ENCODE measurements at regions not wholly inside any gene's neighbourhood (a gene's known extent, or its start where the extent isn't known, plus 50 kb on each side); places are given as distances from the start of the nearest gene placed in this dataset.

DNA sequence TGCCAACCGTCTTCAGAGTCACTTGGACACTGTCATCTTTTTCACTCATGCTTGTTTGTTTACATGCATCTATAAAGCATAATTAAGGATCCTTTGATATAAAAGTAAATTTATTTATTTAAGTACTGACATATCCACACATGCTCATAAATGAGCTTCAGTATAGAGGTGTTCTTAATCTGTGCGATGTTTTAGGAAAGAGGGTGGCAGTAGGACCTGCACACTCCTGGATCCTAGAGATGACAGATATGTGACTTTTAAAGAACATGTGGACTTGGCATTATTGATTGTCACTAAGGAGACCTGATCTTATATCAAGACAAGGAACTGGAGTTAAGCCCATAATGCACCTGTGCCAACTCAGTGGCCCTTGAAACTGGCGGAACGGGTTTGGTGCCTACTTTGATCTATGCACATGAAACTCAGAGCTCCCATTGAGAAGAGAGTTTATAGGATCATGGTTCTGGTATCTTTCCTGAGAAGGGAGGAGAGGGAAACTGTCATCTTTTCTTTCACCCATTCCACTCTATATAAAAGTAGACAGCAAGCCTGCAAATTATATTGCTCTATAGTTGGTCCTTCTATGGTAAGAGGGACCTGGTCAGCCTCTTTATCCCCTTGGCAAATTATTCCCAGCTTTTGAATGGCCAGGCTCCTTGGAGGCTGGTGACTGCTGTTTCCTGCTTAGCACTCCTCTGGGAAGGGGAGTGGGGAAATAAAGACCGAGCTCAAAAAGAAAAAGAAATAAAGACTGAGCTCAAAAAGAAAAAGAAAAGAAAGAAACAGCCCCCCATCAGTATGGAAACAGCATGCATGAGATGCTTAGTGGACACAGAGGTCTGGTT lies 57.8 kb upstream of the LIFR start:
- TF ChIP-seq, protein P1, sequence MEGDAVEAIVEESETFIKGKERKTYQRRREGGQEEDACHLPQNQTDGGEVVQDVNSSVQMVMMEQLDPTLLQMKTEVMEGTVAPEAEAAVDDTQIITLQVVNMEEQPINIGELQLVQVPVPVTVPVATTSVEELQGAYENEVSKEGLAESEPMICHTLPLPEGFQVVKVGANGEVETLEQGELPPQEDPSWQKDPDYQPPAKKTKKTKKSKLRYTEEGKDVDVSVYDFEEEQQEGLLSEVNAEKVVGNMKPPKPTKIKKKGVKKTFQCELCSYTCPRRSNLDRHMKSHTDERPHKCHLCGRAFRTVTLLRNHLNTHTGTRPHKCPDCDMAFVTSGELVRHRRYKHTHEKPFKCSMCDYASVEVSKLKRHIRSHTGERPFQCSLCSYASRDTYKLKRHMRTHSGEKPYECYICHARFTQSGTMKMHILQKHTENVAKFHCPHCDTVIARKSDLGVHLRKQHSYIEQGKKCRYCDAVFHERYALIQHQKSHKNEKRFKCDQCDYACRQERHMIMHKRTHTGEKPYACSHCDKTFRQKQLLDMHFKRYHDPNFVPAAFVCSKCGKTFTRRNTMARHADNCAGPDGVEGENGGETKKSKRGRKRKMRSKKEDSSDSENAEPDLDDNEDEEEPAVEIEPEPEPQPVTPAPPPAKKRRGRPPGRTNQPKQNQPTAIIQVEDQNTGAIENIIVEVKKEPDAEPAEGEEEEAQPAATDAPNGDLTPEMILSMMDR (IDR thresholded peaks at IDR 0.05) = no peak
- no peak for TF ChIP-seq POLR2A (IDR thresholded peaks at IDR 0.05)
- peak in 1 of 2 donors; percentile 29 for DNase-seq (ENCODE audit: low spot score in 2 of 2)
- intact Hi-C loops (cut with DNase I; ENCODE audit: low total_unique reads) = no loop called here

DNA sequence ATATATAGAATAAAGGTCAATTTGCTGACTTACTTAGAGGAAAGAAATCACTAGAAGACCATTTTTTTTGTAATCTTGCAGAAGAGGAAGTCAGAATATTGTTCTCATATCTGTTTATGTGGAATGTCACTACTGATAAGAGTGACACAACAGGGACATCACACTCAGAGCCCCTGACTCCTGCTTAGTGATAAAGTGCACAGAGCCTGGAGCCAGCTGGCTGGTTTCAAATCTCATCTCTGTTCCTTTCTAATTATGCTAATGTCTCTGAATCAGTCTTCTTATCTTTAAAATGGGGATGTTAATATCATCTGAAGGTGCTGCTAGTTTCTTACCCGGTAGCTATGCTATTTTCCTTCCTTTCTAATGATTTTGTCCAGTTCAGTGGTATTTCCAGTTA lies 58.6 kb upstream of the LIFR start:
- no peak for DNase-seq (ENCODE audit: low spot score in 2 of 2)
- intact Hi-C loops (cut with DNase I; ENCODE audit: low total_unique reads) = no loop called here
- WGBS, 2 donors = 92 to 93% methylated on average over 1 of the region's 1 CpG
- no peak overlapping the region for H3K4me3 ChIP-seq (ENCODE audit: low read depth, poor library complexity, severe bottlenecking)
- TF ChIP-seq, protein P1 (IDR thresholded peaks at IDR 0.05) = no peak
- no peak for TF ChIP-seq POLR2A (IDR thresholded peaks at IDR 0.05)

More for the DNA sequence above, 57.8 kb upstream of the LIFR start:
- WGBS, 2 donors = 44 to 47% methylated on average over 5 of the region's 5 CpGs
- no peak overlapping the region for H3K4me3 ChIP-seq (ENCODE audit: low read depth, poor library complexity, severe bottlenecking)

GRCh38 chr5:38615981-38616451 lies 59.6 kb upstream of the LIFR start:
- DNase-seq (ENCODE audit: low spot score in 2 of 2) = no peak
- intact Hi-C loops (cut with DNase I; ENCODE audit: low total_unique reads) = no loop called here
- no peak for TF ChIP-seq POLR2A (IDR thresholded peaks at IDR 0.05)
- TF ChIP-seq, protein P1 (IDR thresholded peaks at IDR 0.05) = no peak
- no peak overlapping the region for H3K4me3 ChIP-seq (ENCODE audit: low read depth, poor library complexity, severe bottlenecking)
- WGBS, 2 donors = 20 to 36% methylated on average over 3 of the region's 3 CpGs

DNA sequence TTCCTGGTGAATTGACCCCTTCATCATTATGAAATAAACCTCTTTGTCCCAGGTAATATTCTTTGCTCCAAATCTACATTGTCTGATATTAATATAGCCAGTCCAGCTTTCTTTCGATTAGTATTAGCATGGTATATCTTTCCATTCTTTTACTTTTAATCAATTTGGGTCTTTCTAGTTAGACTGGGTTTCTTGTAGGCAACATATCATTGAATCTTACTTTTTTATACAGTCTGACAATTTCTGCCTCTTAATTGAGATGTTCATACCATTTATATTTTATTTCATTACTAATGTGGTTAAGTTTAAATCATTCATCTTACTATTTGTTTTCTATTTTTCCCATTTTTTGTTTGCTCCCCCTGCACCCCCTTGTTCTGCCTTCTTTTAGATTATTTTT lies 61.7 kb upstream of the LIFR start:
- 89 to 94% methylated on average over 1 of the region's 1 CpG for WGBS, 2 donors
- TF ChIP-seq, protein P1 (IDR thresholded peaks at IDR 0.05) = no peak
- no peak for DNase-seq (ENCODE audit: low spot score in 2 of 2)
- no peak overlapping the region for H3K4me3 ChIP-seq (ENCODE audit: low read depth, poor library complexity, severe bottlenecking)
- intact Hi-C loops (cut with DNase I; ENCODE audit: low total_unique reads) = no loop called here

GRCh38 chr5:38621331-38621730 lies 64.9 kb upstream of the LIFR start:
- H3K4me3 ChIP-seq (ENCODE audit: low read depth, poor library complexity, severe bottlenecking) = no peak overlapping the region
- intact Hi-C loops (cut with DNase I; ENCODE audit: low total_unique reads) = no loop called here
- TF ChIP-seq, protein P1 (IDR thresholded peaks at IDR 0.05) = no peak
- no peak for TF ChIP-seq POLR2A (IDR thresholded peaks at IDR 0.05)
- no peak for DNase-seq (ENCODE audit: low spot score in 2 of 2)

All from lower leg skin (tissue), 4 donors.